ENCODE measurements at regions not wholly inside any gene's neighbourhood (a gene's known extent, or its start where the extent isn't known, plus 50 kb on each side); places are given as distances from the start of the nearest gene placed in this dataset.
A peak's percentile ranks its signal among the peaks of the same experiment; 100 is the strongest.

GRCh38 chr4:92012899-92013867, 290.6 kb upstream of the GRID2 start:
- TF ChIP-seq CTCF (IDR thresholded peaks at IDR 0.05), result peak in 3 of 6 experiments; percentile 30 to 31 (median 31)
- no peak for TF ChIP-seq POLR2A (IDR thresholded peaks at IDR 0.05)
